Kidney glomerular epithelial cell (primary cell): ENCODE measurements at regions not wholly inside any gene's neighbourhood (a gene's known extent, or its start where the extent isn't known, plus 50 kb on each side); places are given as distances from the start of the nearest gene placed in this dataset.

Source experiments
- DNase-seq: peaks from one replicate; lab custom pipeline; 2025; lab: John Stamatoyannopoulos, UW

DNA sequence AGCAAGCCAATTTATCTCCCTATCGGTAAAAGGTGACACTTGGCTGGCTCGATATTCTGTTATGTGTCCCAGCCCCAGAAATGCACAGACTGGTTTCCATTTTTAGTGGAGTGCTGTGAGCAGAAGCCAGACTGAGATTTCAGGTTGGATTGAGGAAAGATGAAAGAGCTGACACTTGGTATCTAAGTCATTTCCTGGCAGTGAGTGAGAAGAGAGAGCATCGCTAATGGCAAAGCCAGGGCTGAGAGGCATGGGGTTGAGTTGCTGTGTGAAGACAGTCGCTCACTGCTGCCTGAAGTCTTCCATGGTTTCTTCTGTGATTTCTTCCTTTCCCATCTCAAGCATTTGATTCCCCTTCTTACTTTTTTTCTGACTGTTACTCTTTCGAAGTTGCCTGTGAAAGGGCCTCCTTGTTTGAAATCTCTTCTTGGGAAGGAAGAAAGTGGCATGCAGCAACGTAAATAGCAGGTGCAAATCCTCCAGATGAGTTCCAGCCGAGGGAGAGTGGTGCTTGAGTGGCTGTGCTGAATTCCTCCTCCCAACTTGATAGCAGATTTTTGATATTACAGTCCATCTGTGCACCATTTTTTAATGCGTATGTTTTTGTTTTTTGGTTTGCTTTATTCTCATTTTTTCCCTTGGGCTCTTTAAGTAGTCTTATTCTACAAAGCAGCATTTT, 109.2 kb upstream of the LIMCH1 start:
- no peak for DNase-seq

DNA sequence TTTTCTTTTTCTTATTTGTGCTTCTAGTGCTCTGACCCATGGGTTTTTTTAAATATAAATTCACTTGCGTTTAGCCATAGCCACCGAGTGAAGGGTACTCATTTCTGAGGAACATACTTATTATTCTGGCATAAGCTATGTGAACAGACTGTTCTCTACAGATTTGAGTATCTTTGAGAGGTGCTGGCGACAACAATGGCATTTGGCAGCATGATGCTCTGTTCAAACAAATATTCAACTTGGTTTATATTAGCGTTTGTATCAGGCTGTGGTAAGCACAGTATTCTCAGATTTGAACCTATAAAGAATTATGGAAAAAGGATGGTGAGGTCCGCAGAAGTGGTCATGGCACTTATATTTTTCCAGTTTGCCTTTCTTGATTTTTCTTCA, 108.7 kb upstream of the LIMCH1 start:
- no peak for DNase-seq

DNA sequence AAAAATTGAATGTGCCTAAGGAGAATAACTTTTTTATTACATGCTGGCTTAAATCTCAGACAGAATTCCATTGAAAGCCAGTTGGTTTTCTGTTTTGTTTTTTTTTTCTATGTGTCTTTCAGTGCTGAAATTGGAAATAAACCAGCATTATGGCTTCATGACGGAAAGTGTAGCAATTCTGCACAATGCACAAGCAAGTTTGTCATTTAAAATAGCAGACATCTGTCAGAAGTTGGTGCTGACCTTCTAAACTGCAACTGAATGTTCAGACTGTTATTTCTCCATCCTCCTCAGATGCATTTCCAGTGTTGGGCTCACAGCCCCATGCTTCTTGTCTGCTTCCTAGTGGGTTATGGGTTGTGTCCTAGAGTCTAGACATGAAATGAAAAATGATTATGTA, 107.2 kb upstream of the LIMCH1 start:
- no peak for DNase-seq

DNA sequence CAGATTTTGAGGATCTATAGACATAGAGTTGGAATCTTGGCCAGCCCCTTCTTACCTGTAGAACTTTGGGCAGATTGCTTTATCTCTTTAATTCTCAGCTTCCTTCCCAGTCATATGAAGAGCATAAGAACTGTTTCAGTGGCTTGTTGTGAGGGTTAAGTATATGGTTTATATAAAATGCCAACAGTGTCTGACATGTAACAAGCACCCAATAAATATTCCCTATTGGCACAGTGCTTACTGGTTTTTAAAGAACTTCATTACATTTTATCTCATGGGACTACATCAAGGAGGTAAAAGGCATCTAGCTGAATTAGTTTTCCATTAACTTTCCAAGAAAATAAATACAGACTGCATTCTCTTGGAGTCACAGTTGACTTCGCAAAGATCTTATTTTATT, 106.7 kb upstream of the LIMCH1 start:
- no peak for DNase-seq

DNA sequence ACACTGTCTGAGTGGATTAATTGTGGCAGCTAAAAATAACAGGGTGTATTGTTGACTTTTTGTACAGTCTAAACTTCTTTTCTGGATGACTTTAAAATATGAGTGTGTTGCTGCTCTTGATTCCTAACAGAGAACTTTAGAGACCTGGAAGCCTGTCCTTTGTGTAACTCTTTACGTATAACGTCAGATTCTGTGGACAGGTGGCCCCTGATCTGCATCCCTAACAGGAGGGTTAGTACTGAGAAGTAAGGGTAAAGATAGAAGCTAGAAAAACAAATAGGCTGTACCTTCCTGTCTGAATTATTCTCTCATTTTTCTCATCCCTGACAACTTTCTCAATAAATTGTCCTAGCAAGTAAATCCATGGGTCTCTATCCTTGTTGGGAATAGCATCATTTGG, 105.7 kb upstream of the LIMCH1 start:
- no peak for DNase-seq

DNA sequence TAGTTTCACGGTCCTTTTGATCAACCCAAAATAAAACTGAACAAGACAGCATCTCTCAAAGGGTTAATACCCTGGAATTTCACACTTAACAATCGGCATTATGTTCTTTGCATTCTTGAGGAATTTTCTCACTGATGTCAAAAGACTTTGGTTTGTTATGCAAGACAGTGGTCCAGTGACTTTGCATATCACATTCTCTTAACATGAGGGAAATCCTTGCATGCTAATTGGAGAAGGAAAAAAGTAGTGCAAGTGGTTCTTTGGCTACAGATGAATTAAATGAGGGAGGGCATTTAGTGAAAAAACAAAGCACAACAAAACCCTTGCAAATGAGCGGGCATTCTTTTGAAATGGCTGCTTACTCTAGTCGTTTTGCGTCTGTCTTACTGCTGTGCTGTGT, 105.1 kb upstream of the LIMCH1 start:
- peak; percentile 83 for DNase-seq

DNA sequence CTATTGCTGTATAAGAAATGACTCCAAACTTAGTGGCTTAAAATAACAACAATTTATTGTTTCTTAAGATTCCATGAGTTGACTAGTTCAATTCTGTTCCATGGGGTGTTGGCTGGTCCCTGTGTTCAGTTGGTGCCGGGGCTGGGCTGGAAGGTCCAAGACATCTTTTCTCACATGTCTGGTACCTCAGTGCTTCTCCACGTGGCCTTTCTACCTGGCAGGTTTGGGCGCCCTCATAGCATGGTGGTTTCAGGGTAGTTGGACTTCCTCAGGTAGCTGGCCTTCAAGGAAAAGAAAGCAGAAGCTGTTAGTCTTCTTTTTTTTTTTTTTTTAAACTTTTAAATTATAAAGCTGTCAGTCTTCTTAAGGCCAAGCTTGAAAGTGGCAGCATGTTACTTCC, 104.6 kb upstream of the LIMCH1 start:
- no peak for DNase-seq

DNA sequence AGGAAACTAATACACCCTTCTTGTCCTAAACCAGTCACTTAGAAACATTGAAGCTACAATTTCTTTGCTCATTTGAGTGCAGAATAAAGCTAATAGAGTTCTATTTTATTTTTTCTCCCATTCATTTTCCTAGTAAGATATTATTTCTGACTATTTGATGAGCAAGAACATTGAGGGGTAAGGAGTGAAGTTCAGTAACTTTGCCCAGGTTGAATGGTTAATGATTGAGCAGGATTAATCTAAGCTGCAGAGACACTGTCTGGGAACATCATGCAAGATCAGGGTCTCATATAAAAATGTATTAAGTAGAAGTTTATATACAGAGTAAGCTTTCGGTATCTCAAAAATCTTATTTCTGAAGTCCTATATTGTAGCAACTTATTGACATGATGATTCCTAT, 102.4 kb upstream of the LIMCH1 start:
- DNase-seq: no peak

DNA sequence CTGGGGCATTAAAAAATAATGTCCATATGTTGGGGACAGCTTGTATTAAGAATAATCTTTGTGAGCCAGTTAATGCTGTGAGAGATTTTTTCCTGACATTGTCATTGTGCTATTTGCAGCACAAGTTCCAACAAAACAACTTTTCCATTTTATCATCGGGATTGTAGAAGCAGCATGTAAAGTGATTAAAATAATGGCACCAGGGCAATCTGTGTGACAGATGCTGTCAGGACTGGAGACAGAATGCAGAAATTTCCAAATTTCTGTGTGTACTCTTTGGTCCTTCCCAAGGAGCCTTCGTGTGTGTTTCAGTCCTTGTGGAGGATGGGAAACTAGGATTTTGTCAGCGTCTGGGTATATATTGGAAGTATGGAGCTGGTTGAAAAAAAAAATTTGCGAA, 101.5 kb upstream of the LIMCH1 start:
- DNase-seq: no peak

DNA sequence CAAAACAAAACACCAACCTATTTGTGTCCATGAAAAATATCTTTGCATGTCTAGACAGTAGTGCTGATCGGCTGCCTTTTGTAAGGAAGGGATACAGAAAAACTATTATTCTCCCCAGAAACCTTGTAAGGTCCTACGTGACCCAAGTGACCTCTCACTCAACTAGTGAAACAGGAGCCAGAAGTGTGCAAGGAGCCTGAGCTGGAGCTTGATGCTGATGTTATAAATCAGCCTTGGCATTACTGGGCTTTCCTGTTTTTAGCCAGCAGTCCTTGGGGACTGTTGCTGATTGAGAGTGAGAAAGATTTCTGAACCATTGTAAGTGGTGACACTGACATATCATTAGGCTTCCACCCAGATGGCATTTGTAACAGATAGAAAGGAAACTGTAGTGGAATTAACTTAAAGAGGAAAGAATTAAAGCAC, 100.8 kb upstream of the LIMCH1 start:
- no peak for DNase-seq

DNA sequence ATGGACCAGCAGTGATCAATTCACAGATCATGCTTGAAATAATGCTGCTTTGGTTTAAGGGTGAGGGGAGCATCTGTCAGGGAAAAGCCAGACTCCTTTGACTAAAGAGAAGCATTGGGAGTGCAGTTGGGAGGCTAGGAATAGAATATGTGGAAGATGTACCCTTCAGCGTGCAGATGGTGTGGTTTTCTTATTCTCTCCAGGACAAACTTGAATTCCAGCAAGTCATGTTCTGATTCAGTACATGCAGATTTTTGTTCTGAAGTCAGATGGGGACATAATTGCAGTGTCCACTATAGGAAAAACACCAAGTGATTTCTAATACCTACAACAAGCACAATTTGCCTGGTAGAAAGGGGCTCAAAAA, 99.0 kb upstream of the LIMCH1 start:
- DNase-seq: no peak

DNA sequence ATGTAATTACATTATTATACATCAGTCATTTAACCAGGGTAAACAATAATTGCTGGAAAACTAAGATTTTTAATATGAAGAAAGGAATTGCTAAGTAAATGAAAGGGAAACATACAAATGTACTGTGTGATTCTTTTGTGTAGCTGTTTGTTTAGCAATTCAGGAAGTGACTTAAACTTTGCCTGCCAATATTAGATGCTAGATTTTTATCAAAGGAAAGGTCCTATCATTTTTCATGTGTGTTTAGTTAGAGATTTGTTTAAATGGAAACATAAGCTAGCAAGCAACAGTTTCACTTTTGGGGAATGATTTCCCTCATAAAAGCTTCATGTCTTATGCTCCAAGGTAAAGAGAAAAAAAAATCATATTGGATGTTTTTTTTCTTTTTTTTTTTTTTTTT, 95.1 kb upstream of the LIMCH1 start:
- DNase-seq: no peak

DNA sequence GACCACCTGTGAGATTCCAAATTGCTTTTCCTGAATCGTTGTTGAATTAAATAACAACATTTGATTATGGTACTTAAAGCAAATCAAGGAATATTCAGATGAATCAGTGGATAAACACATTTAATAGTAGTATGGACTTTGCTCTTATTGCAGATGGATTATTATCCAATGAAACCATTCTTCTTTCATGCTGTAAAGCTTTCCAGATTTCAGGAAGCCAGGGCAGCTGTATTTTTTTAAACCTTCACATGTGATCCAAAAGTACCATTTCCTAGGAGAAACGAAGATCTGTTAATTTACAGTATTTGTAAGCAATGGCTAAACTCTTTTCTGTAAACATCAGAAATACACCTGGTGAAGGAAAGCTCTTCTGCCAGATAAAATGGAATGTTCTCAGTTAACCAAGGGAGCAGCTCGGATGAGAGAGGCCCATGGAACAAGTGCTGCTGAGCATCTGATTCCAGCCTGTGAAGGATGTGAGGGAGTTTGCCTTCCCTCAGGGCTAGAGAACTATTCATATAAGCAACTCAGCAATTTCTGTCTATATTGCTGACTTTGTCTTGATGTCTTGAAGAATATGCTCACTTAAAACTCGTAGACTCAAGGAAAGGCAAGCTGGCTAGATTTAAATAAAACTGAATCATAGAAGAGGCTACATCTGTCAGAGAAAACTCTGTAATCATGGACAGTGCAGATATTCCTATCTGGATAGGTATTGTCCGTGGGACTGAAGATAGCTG, 94.4 kb upstream of the LIMCH1 start:
- no peak for DNase-seq

DNA sequence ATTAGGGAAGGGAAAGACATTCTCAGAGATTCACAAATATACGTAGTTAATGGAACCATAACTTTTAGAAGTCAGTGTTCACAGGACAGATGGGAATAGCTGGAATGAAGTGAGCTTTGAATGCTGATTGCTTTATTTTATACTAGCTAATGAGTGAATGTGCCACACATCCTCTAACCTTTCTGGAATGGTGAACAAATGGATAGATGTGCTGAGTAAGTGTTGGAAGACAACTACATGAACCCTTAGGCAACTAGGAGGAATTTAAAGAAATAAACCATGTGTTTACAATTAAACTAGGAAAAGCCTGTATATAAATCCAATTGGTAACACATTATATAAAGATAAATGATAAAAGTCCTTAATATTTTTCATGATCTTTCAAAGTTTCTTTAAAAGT, 91.6 kb upstream of the LIMCH1 start:
- DNase-seq: no peak

DNA sequence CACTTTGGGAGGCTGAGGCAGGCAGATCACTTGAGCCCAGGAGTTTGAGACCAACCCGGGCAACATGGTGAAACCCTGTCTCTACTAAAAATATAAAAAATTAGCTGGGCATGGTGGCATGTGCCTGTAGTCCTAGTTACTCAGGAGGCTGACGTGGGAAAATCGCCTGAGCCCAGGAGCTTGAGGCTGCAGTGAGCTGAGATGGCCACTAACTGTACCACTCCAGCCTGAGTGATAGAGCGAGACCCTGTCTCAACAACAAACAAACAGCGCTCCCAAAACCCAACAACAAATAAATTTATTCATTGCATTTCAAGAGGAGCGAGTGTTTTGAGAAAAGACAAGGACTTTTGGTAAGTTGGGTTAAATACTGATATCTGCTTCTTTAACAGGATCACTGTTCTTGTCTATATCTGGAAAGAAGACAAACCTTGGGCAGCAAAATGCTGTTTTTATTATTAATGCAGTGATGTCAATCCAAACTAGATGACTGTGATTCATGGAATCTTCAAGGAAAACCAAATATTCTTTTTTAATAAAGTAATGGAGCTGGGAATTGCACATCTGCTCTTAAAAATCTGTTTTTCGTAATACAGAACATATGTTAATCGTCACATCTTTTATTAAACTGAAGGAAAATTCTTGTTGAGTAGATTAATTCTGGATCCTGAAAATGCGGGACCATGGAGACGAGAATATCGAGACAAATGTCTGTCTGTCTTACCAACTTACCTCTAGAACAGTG, 90.8 kb upstream of the LIMCH1 start:
- DNase-seq: no peak

DNA sequence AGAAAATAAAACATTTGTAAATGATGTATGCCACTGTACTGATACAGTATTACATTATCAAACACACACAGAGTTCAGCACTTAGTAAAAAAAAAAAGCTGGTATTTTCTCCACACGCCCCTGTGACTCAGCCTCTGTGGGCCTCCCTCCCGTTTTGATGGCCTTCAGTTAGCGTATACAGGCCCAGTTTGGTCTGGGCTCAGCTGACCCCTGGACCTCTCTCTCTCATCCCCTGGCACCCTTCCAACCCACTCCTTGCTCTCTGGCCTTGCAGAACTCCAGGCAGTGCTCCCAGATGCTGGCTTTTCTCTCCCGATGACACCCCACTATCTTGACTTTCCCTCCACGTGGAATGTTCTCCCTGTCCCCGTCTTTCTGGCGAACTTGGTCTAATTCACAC, 89.0 kb upstream of the LIMCH1 start:
- no peak for DNase-seq

DNA sequence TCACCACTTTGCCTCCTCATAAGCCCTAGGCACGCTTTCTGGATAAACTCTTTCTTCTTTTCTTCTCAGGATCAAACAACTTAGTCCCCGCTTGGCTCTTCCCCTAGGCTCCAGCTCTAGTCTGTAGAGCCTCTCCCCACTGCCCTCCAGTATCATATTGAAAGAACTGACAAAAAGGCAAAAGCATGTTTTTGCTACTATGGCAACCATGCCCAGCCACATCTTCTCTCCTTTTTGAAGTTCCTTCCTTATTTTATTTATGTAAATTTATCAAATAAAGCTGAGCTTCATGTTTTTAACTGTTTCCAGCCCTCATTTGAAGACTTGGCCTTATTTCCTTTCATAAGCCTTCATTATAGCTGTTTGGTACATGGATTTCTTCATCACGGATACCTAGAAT, 86.0 kb upstream of the LIMCH1 start:
- DNase-seq: no peak

DNA sequence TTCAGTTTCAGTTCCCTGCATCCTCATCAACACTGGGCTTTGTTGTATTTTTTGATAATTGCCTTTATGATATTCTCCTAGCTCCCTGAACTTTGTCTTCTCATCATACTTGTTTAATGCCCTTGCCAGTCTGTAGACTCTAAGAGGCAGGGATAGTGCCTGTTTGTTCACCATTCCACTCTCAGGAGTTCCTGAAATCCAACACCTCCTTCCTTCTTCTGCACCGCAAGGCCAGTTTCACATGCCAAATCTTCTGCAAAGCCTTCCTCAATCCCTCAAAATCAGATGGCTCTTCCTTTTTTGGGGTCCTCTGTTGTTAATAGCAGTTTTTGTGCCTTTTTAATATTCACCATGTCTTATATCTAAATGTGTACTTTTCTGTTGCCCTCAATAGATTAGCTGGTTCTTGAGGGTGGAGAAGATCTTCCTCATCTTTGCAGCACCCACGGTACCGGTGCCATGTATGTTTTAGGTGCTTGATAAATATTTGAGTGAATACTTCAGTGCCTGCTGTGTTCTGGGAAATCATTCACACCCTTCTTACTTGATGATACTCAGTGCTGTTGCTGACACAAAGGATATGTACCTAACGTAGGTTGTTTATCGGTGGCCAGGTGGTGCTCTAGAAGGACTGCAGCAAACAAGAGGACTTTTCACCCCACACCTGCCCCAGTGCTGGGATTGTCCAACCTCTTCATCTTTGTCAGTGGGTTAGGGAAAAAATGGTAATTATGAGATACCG, 85.3 kb upstream of the LIMCH1 start:
- no peak for DNase-seq

DNA sequence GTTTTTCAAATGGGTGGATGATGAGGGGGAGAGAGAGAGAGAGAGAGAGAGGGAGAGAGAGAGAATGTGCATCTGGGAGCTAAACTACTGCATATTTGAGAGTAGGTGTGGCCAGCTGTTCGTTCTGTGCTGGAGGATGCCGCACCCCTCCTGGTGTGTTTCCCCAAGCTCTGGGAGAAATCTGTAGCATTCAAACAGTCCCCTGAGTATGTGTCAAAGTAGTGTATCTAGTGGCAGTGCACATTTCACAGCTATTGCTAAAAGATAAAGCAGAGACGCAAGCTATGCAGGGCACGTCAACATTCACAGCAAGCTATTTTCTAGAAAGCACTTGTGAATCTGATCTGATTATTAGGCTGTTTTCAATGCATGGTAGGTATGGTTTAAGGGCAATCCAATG, 83.5 kb upstream of the LIMCH1 start:
- DNase-seq: no peak

DNA sequence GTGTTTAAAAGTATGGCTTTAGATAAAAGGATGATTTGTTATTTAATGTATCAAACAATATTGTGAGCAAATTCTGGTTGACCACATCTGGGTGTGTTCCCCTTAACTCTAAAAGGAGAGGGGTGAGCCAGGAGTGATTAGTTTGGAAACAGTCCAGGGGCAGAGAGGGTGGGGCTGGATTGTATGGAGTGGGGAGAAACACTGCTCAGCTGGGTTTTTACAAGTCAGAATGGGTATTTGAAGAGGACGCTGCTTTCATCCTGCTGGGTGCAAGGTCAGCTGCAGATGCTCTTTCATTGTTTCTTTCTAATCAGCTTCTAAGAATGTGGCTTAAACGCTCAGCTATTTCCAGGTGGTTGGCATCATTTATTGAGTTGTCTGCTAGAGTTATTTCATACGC, 82.8 kb upstream of the LIMCH1 start:
- no peak for DNase-seq

DNA sequence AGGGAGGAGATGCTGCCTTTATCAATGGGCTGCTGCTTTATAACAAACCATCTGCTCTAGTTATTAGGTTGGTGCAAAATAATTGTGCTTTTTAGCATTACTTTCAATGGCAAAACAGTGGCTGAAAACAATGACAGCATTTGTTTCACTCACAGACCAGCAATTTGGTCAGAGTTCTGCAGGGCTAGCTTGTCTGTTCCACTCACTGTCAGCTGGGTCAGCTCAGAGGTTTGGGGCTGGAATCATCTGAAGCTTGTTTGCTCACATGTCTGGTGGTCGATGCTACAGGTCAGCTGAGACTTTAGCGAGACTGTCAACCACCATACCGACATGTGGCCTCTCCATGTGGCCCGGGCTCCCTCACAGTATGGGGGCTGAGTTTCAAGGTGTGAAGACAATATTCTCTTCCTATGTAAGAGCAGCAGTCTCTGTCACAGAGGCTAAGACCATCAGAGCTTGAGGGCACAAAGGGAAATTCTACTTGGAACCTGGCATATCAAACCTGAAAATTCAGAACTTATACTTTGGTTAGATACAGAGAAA, 81.3 kb upstream of the LIMCH1 start:
- DNase-seq: no peak

DNA sequence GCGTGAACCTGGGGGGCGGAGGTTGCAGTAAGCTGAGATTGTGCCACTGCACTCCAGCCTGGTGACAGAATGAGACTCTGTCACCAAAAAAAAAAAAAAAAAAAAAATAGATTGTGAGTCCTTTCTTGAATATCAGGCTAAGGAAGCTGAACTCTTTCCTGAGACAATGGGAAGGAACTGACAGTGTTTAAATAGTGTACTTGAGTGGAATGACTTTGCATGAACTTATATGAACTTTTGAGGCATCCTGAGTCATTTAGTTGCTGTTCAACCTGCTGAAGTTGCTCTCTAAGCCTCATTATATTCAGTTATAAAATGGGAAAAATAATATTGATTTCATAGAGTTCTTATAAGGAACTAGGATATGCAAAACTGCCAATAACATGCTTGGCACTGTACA, 79.3 kb upstream of the LIMCH1 start:
- no peak for DNase-seq
